ENCODE measurements at regions not wholly inside any gene's neighbourhood (a gene's known extent, or its start where the extent isn't known, plus 50 kb on each side); places are given as distances from the start of the nearest gene placed in this dataset.

DNA sequence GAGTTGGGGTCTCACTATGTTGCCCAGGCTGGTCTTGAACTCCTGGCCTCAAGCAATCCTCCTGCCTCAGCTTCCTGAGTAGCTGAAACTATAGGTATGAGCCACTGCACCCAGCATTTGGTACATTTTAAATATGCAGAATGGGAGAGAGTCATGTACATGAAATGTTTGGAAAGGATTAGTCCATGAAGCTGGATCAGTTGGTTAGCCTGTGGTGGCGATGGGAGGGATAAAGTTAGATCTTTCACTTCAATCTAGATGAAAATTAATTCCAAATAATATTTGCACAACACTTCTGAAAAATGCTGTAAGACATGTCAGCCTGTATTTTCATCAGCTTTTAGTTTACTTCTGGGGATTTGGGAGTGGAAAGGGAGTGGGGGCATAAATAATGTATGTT, 188.9 kb downstream of the HUNK start:
- Histone ChIP-seq H3F3A (ENCODE audit: insufficient read depth, low read length) (no peaks in the 10 kb centered on the region), H3K36me3 (replicated peaks; ENCODE audit: insufficient read depth, low read length) (no peaks in the 10 kb centered on the region), H3K4me2 (ENCODE audit: low read depth, low read length) (no peak overlapping the region), H3K4me3 (ENCODE audit: low read length) (no peak overlapping the region), H2AFZ (ENCODE audit: low read length) (no peak overlapping the region), H3K4me1 (ENCODE audit: low read length) (no peaks in the 10 kb centered on the region), H3K9ac (ENCODE audit: low read length) (no peak overlapping the region), H3K27me3 (replicated peaks; ENCODE audit: insufficient read depth, low read length) (no peaks in the 10 kb centered on the region), H4K20me1 (ENCODE audit: insufficient read depth, low read length) (no peaks in the 10 kb centered on the region), H3K27ac (ENCODE audit: low read length) (no peak overlapping the region), H3K9me3 (replicated peaks; ENCODE audit: insufficient read depth, low read length) (no peaks in the 10 kb centered on the region), H3K79me2 (ENCODE audit: low read length) (no peaks in the 10 kb centered on the region), H3K9me2 (replicated peaks; ENCODE audit: insufficient read depth, low read length) (no peaks in the 10 kb centered on the region)
- TF ChIP-seq EZH2phosphoT487 (IDR thresholded peaks at IDR 0.05; ENCODE audit: low read length): no peak
- TF ChIP-seq, protein P1, sequence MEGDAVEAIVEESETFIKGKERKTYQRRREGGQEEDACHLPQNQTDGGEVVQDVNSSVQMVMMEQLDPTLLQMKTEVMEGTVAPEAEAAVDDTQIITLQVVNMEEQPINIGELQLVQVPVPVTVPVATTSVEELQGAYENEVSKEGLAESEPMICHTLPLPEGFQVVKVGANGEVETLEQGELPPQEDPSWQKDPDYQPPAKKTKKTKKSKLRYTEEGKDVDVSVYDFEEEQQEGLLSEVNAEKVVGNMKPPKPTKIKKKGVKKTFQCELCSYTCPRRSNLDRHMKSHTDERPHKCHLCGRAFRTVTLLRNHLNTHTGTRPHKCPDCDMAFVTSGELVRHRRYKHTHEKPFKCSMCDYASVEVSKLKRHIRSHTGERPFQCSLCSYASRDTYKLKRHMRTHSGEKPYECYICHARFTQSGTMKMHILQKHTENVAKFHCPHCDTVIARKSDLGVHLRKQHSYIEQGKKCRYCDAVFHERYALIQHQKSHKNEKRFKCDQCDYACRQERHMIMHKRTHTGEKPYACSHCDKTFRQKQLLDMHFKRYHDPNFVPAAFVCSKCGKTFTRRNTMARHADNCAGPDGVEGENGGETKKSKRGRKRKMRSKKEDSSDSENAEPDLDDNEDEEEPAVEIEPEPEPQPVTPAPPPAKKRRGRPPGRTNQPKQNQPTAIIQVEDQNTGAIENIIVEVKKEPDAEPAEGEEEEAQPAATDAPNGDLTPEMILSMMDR (IDR thresholded peaks at IDR 0.05; ENCODE audit: low read length): no peak
- no peak for TF ChIP-seq EZH2 (optimal IDR thresholded peaks at IDR 0.05; ENCODE audit: low read depth, low read length)
- no peak for DNase-seq

DNA sequence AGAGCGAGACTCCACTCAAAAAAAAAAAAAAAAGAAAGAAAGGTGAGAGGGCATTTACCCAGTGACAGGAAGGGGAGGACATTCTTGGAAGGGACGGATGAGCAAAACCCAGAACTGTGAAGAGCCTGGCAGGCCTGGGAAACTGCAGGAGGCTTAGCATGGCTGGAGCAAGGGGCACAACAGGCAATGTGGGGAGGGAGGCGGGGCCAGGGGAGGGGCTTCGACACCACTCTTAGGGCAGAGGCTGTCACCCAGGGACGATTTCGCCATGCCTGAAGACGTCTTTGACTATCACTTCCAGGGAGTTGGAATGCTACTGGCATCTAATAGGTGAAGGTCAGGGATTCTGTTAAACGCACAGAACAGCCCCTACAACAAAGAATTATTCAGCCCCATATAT, 184.0 kb downstream of the HUNK start:
- Histone ChIP-seq H3K36me3 (replicated peaks; ENCODE audit: insufficient read depth, low read length) (no peaks in the 10 kb centered on the region), H3K79me2 (ENCODE audit: low read length) (no peaks in the 10 kb centered on the region), H3K9me3 (replicated peaks; ENCODE audit: insufficient read depth, low read length) (no peaks in the 10 kb centered on the region), H3K27me3 (replicated peaks; ENCODE audit: insufficient read depth, low read length) (no peaks in the 10 kb centered on the region), H3K9ac (ENCODE audit: low read length) (no peak overlapping the region), H3K4me1 (ENCODE audit: low read length) (no peaks in the 10 kb centered on the region), H3F3A (ENCODE audit: insufficient read depth, low read length) (no peaks in the 10 kb centered on the region), H3K27ac (ENCODE audit: low read length) (no peak overlapping the region), H2AFZ (ENCODE audit: low read length) (no peak overlapping the region), H3K4me3 (ENCODE audit: low read length) (no peak overlapping the region), H4K20me1 (ENCODE audit: insufficient read depth, low read length) (no peaks in the 10 kb centered on the region), H3K4me2 (ENCODE audit: low read depth, low read length) (no peak overlapping the region), H3K9me2 (replicated peaks; ENCODE audit: insufficient read depth, low read length) (no peaks in the 10 kb centered on the region)
- TF ChIP-seq, protein P1 (IDR thresholded peaks at IDR 0.05; ENCODE audit: low read length): no peak
- TF ChIP-seq EZH2phosphoT487 (IDR thresholded peaks at IDR 0.05; ENCODE audit: low read length): no peak
- no peak for TF ChIP-seq EZH2 (optimal IDR thresholded peaks at IDR 0.05; ENCODE audit: low read depth, low read length)
- DNase-seq: no peak

GRCh38 chr21:32055305-32055704, 182.5 kb downstream of the HUNK start:
- Histone ChIP-seq H3F3A (ENCODE audit: insufficient read depth, low read length) (no peaks in the 10 kb centered on the region), H3K9ac (ENCODE audit: low read length) (no peak overlapping the region), H3K4me3 (ENCODE audit: low read length) (no peak overlapping the region), H3K27me3 (replicated peaks; ENCODE audit: insufficient read depth, low read length) (no peaks in the 10 kb centered on the region), H3K9me3 (replicated peaks; ENCODE audit: insufficient read depth, low read length) (no peaks in the 10 kb centered on the region), H3K36me3 (replicated peaks; ENCODE audit: insufficient read depth, low read length) (no peaks in the 10 kb centered on the region), H3K4me1 (ENCODE audit: low read length) (no peaks in the 10 kb centered on the region), H3K9me2 (replicated peaks; ENCODE audit: insufficient read depth, low read length) (no peaks in the 10 kb centered on the region), H3K27ac (ENCODE audit: low read length) (no peak overlapping the region), H4K20me1 (ENCODE audit: insufficient read depth, low read length) (no peaks in the 10 kb centered on the region), H3K4me2 (ENCODE audit: low read depth, low read length) (no peak overlapping the region), H3K79me2 (ENCODE audit: low read length) (no peaks in the 10 kb centered on the region), H2AFZ (ENCODE audit: low read length) (no peak overlapping the region)
- no peak for DNase-seq
- no peak for TF ChIP-seq EZH2 (optimal IDR thresholded peaks at IDR 0.05; ENCODE audit: low read depth, low read length)
- TF ChIP-seq, protein P1 (IDR thresholded peaks at IDR 0.05; ENCODE audit: low read length): no peak
- TF ChIP-seq EZH2phosphoT487 (IDR thresholded peaks at IDR 0.05; ENCODE audit: low read length): no peak

Data from MM.1S (cell line).